ENCODE measurements at regions not wholly inside any gene's neighbourhood (a gene's known extent, or its start where the extent isn't known, plus 50 kb on each side); places are given as distances from the start of the nearest gene placed in this dataset.
"Not testable (repeated sequence)": the region's sequence is repeated elsewhere in the genome, so short reads cannot be mapped to it uniquely, and the experiment has no call there.

- no peak for DNase-seq
Measured at GRCh38 chr7:106583100-106583499, 77.9 kb downstream of the CCDC71L start.

DNA sequence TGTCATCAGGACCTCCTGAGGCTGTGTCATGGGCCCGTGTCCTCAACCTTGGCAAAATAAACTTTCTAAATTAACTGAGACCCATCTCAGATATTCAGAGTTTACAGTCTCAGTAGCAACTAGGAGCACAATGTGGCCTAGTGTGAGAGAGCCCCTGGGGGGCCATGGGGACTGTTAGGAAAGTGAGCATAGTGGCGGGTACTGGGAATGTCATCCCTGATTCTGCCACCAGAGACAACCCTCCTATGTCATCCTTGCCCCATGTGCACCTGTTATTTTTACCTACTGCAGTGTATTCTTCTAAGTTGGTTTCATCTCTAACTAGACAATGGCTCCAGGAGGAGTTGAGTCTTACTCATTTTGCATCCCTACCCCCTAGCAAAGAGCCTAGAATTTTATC lies 78.6 kb downstream of the CCDC71L start:
- no peak for DNase-seq

DNA sequence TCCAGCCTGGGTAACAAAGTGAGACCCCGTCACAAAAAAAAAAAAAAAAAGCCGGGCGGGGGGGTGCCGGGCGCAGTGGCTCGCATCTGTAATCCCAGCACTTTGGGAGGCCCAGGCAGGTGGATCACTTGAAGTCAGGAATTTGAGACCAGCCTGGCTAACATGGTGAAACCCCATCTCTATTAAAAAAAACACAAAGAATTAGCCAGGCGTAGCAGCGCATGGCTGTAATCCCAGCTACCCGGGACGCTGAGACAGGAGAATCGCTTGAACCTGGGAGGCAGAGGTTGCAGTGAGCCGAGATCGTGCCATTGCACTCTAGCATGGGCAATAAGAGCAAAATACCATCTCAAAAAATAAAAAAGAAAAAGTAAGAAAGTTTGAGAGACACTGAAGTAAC lies 81.9 kb downstream of the CCDC71L start:
- not testable (repeated sequence) for DNase-seq

- DNase-seq, result no peak
Measured at GRCh38 chr7:106575138-106575823, 85.7 kb downstream of the CCDC71L start.

DNA sequence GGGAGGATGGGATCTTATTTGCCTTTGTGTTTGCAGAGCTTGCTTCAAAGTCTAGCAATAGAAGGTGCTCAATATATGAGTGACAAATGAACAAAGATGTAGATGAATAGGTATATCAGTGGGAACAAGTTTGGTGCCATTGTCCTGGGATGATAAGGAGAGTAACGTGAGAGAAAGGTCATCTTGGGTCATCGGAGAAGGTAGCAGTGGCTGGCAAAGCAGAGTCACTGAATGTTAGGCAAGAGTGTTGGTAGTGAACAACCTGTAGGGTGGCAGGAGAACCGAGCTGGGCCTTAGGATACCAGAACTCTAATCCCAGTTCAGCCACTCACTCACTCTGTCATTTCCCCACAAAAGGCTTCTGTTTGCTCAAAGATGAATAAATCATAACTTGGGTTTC lies 87.2 kb downstream of the CCDC71L start:
- DNase-seq, result no peak

- DNase-seq, result no peak
Measured at GRCh38 chr7:106573125-106573663, 87.8 kb downstream of the CCDC71L start.

- no peak for DNase-seq
Measured at GRCh38 chr7:106572394-106573124, 88.4 kb downstream of the CCDC71L start.

DNA sequence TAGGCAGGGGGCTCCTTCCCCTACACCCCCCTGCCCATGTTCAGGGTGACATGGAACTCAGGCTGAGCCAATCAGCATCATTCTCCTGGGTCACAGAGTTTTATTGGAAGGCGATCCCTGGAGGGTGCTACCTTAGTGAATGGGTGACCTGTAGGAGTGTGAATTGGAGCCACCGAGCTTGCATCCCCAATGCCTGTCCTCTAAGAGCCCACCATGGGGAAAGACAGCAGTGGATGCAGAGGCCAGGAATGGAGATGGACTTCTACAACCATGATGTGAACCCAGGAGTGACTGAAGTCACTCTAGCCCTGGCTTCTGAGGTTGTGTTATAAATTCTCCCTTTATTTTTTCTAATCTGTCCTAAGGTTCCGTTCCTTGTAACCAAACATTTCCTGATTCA lies 89.4 kb downstream of the CCDC71L start:
- DNase-seq, result no peak

GRCh38 chr7:106570948-106571418 lies 90.0 kb downstream of the CCDC71L start:
- DNase-seq, result no peak

- no peak for DNase-seq
Measured at GRCh38 chr7:106570146-106570545, 90.8 kb downstream of the CCDC71L start.

DNA sequence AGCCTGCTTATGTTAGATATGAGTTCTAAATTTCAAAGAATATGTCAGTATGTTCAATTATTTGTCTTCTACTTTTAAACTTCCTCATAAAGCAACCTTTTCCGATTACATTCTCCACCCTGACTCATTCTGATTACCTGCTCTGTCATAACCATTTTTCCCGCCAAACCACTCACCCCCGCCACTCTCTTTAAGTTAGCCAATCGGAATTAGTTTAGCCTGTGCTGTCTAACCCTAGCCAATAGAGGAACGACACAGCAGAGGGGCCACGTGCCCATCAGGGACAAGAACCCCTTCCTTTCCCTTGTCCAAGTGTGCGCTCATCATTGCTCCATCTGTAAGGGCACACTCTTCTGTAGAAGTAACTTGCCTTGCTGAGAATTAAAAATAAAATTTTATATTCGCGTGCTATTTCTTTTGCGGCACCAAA lies 91.4 kb downstream of the CCDC71L start:
- DNase-seq, result no peak

GRCh38 chr7:106568680-106569499 lies 92.1 kb downstream of the CCDC71L start:
- DNase-seq, result no peak

DNA sequence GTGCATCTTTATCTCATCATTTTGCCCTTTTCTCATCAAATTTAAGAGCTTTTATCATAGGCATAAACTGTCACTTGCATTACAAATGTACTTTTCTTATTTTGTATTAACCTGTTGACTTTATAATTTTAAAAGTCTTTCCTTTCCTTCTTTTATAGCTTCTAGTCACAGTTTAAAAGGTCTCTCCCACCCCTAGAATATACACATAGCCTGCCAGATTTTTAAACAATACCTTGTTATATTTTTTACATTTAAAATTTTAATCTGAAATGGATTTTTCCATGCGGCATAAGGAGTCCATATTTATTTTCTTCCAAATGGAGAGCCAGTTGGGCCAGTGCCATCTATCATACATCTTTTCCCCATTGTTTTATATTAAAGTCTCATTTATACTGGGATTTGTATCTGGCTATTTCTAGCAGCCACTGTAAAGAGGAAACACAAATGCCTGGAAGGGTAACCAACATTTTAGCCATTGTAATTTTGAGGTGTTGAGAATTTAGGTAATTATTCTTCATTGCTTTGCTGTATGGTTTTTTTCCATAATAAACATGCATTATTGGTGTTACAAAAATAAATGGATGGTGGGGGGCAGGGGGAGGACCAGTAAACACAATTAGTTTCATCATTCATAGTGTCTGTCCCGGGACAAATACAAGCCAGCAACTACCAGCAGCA lies 92.8 kb downstream of the CCDC71L start:
- DNase-seq, result no peak

- DNase-seq, result not testable (repeated sequence)
Measured at GRCh38 chr7:106567204-106568001, 93.6 kb downstream of the CCDC71L start.

DNA sequence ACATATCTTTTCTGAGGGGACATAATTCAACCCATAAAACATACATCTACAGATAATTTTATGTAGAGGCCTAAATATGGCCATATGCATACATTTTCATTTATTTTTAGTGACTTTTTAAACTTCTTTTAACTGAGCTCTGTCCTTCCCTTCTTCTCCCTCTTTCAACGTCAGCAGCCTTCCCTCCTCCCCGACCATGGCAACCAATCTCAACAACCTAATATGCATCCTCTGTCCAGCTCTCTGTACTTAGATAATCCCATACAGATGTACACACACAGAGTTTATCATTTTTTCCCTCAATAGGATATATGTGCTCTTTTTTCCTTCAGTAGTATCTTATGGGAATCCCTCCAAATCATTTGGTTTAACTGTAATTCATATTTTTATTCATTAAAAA lies 94.3 kb downstream of the CCDC71L start:
- no peak for DNase-seq

- no peak for DNase-seq
Measured at GRCh38 chr7:106566196-106566595, 94.8 kb downstream of the CCDC71L start.

DNA sequence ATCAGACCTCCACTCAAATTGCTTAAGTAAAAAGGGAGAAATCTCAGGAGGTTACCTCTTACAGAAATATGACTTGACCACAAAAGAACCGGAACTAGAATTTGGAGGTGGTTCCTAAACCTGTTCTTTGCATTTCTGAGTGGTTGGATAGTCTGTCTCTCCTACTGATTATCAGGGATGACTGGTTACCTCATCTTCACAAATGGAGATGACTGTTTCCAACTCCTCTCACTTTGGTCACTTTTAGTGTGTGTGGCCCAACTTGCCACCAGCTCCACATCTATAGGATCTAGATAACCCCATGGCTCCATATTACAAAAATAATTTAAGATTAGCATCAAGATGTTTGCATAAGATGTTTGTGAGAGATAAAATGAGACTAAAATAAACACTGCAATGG lies 95.5 kb downstream of the CCDC71L start:
- DNase-seq, result no peak

- DNase-seq, result no peak
Measured at GRCh38 chr7:106563466-106564150, 97.3 kb downstream of the CCDC71L start.

GRCh38 chr7:106562711-106563366 lies 98.1 kb downstream of the CCDC71L start:
- DNase-seq, result no peak

- DNase-seq, result no peak
Measured at GRCh38 chr7:106561666-106562411, 99.1 kb downstream of the CCDC71L start.
